Tongue (tissue), 1 donor: ENCODE measurements at regions not wholly inside any gene's neighbourhood (a gene's known extent, or its start where the extent isn't known, plus 50 kb on each side); places are given as distances from the start of the nearest gene placed in this dataset.
A peak's percentile ranks its signal among the peaks of the same experiment; 100 is the strongest.
"Not testable (repeated sequence)": the region's sequence is repeated elsewhere in the genome, so short reads cannot be mapped to it uniquely, and the experiment has no call there.

Experiments used
- DNase-seq: peaks from one replicate; pipeline ENCODE4 v3.0.0-alpha.2; 2015

- DNase-seq: no peak
Observed at GRCh38 chr22:48070083-48070482, 1307.6 kb downstream of the TBC1D22A start.

DNA sequence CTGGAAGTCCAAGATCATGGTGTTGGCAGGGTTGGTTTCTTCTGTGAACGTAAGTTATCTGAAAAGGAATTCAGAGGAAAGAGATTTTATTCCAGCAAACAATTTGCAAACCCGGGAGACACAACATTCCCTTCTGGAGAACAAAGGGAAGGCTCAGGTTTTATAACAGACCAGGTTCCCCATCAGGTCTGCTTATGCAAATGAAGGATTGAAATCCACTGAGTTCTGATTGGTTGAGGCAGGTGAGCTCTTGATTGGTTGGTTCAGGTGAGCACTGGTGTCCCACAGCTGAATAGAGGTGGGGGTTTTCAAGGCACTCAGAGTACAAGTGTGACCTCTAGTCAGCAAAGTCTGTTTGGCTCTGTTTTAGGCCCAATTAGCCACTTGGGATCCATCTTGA is 1306.8 kb downstream of the TBC1D22A start:
- DNase-seq: no peak

DNA sequence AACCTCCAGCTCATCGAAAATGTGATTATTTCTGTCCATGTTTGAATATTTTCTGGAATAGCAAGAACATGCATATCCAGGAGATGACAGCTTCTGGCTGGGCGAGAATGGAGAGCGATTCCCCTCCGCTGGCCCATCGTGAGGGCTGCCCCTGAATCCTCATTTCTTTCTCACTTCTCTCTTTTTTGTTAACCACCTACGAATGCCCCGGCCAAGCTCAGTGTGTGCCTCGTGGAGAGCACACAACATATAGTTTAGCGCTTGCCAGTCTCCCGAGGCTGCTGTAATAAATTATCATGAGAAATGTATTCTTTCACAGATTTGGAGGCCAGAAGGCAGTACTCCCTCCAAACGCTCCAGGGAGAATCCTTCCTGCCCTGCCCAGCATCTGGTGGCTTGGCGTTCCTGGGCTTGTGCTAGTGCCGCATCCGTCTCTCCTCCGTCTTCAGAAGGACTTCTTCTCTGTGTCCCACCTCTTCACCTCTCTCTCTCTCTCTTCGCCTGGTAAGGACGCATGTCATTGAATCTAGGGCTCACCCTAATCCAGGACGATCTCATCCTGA is 1306.0 kb downstream of the TBC1D22A start:
- DNase-seq: no peak

DNA sequence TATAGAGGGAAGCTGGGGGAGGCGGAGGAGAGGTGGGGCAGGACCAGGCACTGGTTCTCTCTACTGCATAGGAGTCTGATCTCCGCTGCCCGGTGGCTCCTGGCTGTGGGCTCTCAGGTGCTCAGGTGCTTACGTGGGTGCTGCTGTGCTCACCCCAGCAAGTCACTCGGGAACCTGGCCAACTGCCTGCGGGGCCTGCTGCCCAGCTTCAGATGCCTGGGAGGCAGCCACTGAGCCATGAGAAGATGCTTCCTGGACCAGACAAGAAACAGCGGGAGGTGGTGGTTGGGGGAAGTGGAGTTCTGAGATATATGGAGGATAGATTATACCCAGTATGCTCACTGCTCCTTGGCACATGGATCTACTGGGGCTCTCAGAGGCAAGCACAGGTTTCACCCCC is 1303.4 kb downstream of the TBC1D22A start:
- no peak for DNase-seq

DNA sequence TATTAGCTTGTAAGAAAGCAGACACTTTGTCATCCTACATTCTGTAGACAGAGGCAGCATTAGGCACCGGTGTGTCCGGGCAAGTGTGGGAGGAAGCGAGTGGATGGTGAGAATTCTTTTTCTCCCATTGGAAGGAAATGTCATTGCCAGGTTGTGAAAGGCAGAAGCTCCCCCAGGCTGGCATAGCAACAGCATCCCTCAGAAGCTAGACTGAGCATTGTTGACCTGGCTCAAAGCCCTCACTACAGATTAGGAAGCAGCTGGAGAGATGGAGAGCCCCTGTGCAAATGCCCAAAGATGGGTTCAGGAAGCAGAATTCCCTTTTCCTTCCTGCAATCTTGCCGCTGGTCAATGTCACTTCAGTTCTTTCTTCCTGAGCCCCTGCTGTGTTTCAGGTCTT is 1299.3 kb downstream of the TBC1D22A start:
- DNase-seq: no peak

GRCh38 chr22:48060266-48060665 is 1297.8 kb downstream of the TBC1D22A start:
- no peak for DNase-seq

DNA sequence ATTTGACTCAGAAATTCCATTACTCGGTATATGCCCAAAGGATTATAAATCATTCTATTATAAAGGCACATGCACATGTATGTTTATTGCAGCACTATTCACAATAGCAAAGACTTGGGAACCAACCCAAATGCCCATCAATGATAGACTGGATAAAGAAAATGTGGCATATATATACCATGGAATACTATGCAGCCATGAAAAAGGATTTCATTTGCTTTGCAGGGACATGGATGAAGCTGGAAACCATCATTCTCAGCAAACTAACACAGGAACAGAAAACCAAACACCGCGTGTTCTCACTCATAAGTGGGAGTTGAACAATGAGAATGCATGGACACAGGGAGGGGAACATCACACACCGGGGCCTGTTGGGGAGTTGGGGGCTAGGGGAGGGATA is 1297.1 kb downstream of the TBC1D22A start:
- not testable (repeated sequence) for DNase-seq

GRCh38 chr22:48057116-48057835 is 1294.8 kb downstream of the TBC1D22A start:
- no peak for DNase-seq

- DNase-seq: no peak
Observed at GRCh38 chr22:48055827-48056226, 1293.4 kb downstream of the TBC1D22A start.

DNA sequence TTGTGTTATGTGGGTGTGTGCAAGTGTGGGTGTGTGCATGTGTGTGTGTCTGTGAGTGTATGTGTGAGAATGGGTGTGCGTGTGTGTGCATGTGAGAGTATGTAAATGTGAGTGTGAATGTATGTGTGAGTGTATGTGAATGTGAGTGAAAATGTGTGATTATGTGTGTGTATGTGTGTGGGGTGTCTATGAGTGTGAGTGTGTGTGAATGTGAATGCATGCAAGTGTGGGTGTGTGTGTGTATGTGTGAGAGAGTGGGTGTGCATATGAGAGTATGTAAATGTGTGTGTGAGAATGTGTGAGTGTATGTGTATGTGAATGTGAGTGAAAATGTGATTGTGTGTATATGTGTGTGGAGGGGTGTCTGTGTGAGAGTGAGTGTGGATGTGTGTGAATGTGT is 1292.7 kb downstream of the TBC1D22A start:
- DNase-seq: no peak

- no peak for DNase-seq
Observed at GRCh38 chr22:48054596-48054995, 1292.1 kb downstream of the TBC1D22A start.

DNA sequence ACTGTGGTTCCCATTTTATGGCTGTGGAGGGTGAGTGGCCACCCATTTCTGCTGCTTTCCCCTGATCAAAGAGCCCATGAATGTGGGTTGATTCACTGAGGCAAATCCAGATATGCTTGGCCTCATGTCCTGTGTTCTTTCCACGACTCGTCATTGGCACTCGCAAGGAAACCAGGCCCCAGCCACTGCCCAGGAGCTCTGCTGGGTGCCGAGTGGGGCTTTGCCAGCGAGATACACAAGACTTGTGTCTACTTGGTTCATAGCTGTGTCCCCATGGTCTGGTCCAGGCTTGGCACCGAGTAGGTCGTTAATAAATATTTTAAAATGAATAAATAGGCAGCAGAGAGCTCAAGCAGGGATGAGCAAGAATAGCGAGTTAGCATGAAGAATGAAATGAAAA is 1291.5 kb downstream of the TBC1D22A start:
- no peak for DNase-seq

- DNase-seq: no peak
Observed at GRCh38 chr22:48053486-48053885, 1291.0 kb downstream of the TBC1D22A start.

- no peak for DNase-seq
Observed at GRCh38 chr22:48052621-48052890, 1290.1 kb downstream of the TBC1D22A start.

- no peak for DNase-seq
Observed at GRCh38 chr22:48051796-48052620, 1289.6 kb downstream of the TBC1D22A start.

DNA sequence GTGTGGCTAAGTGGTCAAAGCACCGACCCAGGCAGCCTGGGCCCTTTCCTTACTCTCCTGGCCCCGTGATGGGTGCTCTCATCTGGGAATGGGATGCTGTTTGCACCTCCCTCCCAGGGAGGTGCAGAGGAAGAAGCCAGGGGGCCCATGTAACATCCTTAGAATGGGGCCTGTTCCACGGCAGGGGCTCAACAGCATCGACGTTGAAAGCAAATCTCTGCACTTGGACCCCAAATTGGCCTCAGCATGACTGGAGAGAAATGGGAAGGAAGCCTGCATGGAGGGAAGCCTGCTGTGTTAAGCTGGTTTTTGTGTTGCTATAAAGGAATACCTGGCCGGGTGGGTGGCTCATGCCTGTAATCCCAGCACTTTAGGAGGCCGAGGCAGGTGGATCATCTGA is 1288.4 kb downstream of the TBC1D22A start:
- no peak for DNase-seq

GRCh38 chr22:48049116-48049515 is 1286.7 kb downstream of the TBC1D22A start:
- peak; percentile 5 for DNase-seq

DNA sequence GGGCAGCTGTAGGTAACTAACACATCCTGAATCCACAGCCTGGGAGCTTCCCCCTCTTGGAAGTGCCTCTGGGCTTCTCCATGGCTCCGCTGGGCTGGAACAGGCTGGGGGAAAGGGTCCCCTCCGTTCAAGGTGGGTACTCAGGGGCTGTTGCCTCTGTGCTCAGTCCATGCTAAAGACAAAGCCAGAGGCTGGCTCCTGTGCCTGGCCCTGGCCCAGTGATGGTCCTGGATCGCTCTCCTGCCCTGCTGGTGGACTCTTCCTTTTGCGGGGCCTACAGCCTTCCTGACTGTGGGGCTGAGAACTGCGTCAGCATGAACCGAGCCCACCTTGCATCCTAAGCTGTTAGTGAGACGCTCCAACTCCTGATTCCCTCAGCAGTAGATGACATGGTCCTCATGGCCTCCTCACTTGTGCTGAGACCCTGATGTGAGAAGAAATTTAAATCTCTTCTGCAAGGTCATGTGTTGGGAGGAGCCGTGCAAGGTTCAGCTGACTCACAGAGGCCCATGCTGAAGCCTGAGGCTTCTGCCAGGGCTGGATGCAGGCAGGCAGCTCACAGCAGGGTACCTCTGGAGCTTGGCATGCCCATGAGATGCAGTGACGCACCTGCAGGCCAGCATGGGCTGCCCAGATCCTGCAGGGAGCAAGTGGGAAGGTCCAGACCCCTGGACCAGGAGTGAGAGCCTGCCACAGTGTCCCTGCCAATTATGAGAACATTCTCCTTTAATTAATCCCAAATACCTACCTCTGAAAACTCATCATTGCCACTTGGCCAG is 1285.5 kb downstream of the TBC1D22A start:
- no peak for DNase-seq

GRCh38 chr22:48045369-48045768 is 1282.9 kb downstream of the TBC1D22A start:
- no peak for DNase-seq

GRCh38 chr22:48044487-48045060 is 1282.1 kb downstream of the TBC1D22A start:
- DNase-seq: peak; percentile 4

GRCh38 chr22:48043581-48043980 is 1281.1 kb downstream of the TBC1D22A start:
- DNase-seq: no peak

GRCh38 chr22:48042621-48043395 is 1280.4 kb downstream of the TBC1D22A start:
- DNase-seq: no peak
